ENCODE measurements at regions not wholly inside any gene's neighbourhood (a gene's known extent, or its start where the extent isn't known, plus 50 kb on each side); places are given as distances from the start of the nearest gene placed in this dataset.

GRCh38 chr10:8738987-8739386 is 684.5 kb downstream of the GATA3 start:
- no peaks in the 10 kb centered on the region for H3K27me3 ChIP-seq
- no peak for DNase-seq (ENCODE audit: low spot score)
- no peak overlapping the region for H3K27ac ChIP-seq
- no peak for TF ChIP-seq CTCF (IDR thresholded peaks at IDR 0.05)
- no peaks in the 10 kb centered on the region for H3K36me3 ChIP-seq
- no peaks in the 10 kb centered on the region for H3K9me3 ChIP-seq
- H3K4me3 ChIP-seq = no peak overlapping the region
- H3K4me1 ChIP-seq = no peaks in the 10 kb centered on the region

- H3K27me3 ChIP-seq = no peaks in the 10 kb centered on the region
- H3K27ac ChIP-seq = no peak overlapping the region
- no peaks in the 10 kb centered on the region for H3K36me3 ChIP-seq
- H3K4me3 ChIP-seq = no peak overlapping the region
- DNase-seq (ENCODE audit: low spot score) = no peak
- no peak for TF ChIP-seq CTCF (IDR thresholded peaks at IDR 0.05)
- H3K9me3 ChIP-seq = no peaks in the 10 kb centered on the region
- H3K4me1 ChIP-seq = no peaks in the 10 kb centered on the region
These were observed 697.8 kb downstream of the GATA3 start for GRCh38 chr10:8752146-8752843.

DNA sequence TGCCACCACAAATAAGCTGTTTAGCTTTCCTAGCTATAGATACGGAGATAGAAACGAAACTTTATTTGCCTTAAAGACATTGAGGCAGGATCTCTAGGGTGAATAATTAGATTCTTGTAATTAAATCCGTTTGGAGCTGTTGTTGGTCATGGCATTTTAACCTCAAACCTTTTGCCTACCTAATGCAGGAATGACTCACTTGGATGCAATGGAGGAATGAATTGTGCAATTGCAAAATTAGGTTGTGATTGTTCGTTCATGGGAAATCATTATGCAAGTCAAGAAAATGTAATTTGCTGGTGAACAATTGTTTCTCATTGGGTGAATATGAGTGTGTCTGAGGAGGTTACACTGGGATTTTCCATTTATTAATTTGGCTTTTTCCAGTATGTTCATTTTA is 703.5 kb downstream of the GATA3 start:
- no peaks in the 10 kb centered on the region for H3K9me3 ChIP-seq
- H3K27me3 ChIP-seq = no peaks in the 10 kb centered on the region
- no peak for DNase-seq (ENCODE audit: low spot score)
- no peak overlapping the region for H3K27ac ChIP-seq
- no peak overlapping the region for H3K4me3 ChIP-seq
- no peaks in the 10 kb centered on the region for H3K4me1 ChIP-seq
- TF ChIP-seq CTCF (IDR thresholded peaks at IDR 0.05) = no peak
- H3K36me3 ChIP-seq = no peaks in the 10 kb centered on the region

GRCh38 chr10:8766899-8767298 is 712.4 kb downstream of the GATA3 start:
- no peaks in the 10 kb centered on the region for H3K27me3 ChIP-seq
- H3K36me3 ChIP-seq = no peaks in the 10 kb centered on the region
- DNase-seq (ENCODE audit: low spot score) = no peak
- H3K27ac ChIP-seq = no peak overlapping the region
- no peaks in the 10 kb centered on the region for H3K9me3 ChIP-seq
- no peaks in the 10 kb centered on the region for H3K4me1 ChIP-seq
- no peak for TF ChIP-seq CTCF (IDR thresholded peaks at IDR 0.05)
- H3K4me3 ChIP-seq = no peak overlapping the region

DNA sequence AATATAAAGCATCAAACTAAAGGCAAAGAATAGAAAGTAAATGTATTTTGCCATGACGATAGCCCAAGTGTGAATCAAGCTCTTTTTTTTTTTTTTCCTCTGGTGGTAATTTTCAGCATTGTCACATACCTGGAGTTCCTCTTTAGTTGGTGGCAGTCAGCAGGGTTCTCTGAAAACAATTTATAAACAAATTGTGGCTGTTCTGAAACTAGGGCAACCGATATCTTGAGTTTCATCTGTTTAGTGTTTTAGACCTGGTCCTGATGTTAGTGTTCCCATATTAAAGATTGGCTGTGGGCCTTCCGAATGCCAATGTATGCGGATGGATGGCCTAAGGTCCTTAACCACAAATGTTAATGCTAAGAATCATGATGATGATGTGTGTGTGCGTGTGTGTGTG is 713.1 kb downstream of the GATA3 start:
- DNase-seq (ENCODE audit: low spot score) = no peak
- Histone ChIP-seq H3K4me1 (no peaks in the 10 kb centered on the region), H3K27ac (no peak overlapping the region), H3K36me3 (no peaks in the 10 kb centered on the region), H3K27me3 (no peaks in the 10 kb centered on the region), H3K9me3 (no peaks in the 10 kb centered on the region), H3K4me3 (no peak overlapping the region)
- TF ChIP-seq CTCF (IDR thresholded peaks at IDR 0.05) = no peak

GRCh38 chr10:8768341-8768740 is 713.9 kb downstream of the GATA3 start:
- H3K4me1 ChIP-seq = no peaks in the 10 kb centered on the region
- TF ChIP-seq CTCF (IDR thresholded peaks at IDR 0.05) = no peak
- H3K27me3 ChIP-seq = no peaks in the 10 kb centered on the region
- H3K27ac ChIP-seq = no peak overlapping the region
- no peaks in the 10 kb centered on the region for H3K36me3 ChIP-seq
- DNase-seq (ENCODE audit: low spot score) = no peak
- H3K9me3 ChIP-seq = no peaks in the 10 kb centered on the region
- H3K4me3 ChIP-seq = no peak overlapping the region

Measured in right atrium auricular region (tissue), 2 donors.